ENCODE measurements at regions not wholly inside any gene's neighbourhood (a gene's known extent, or its start where the extent isn't known, plus 50 kb on each side); places are given as distances from the start of the nearest gene placed in this dataset.

DNA sequence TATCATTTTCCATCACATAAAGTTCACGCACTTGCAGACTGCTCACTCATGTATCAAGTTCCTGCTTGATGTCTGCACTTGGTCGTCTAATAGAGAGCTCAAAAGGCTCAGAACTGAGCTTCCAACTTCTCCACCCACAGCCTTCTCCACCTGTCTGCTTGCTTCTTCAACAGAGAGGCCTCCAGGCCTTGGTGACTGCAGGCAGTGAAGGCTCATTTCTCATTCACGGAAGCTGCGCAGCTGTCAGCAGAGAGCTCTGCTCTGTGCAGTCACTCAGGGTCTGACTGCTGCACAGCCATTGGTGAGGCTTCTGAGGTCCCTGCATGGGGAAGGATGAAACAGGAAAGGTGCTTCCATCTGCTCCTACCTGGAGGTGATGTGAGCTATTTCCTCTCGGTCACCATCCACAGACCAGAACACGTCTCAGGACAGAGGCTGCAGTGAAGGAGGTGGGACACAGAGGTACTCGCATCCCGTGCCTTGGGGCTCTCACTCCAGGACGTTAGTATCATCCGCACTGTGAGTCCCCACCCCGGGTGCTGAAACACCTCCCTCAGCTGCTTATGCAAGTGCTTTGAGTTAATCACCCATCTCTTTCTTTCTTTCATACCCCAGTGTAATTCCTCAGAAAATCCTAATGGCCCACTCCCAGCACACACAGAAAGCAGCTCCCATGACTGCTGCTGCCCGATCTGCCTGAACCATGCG is 126.2 kb downstream of the TMEM18 start:
- DNase-seq: no peak

- DNase-seq: peak in 1 of 3 experiments; percentile 12
Observed at GRCh38 chr2:545711-546650, 131.2 kb downstream of the TMEM18 start.

GRCh38 chr2:545228-545627 is 132.0 kb downstream of the TMEM18 start:
- DNase-seq: no peak

DNA sequence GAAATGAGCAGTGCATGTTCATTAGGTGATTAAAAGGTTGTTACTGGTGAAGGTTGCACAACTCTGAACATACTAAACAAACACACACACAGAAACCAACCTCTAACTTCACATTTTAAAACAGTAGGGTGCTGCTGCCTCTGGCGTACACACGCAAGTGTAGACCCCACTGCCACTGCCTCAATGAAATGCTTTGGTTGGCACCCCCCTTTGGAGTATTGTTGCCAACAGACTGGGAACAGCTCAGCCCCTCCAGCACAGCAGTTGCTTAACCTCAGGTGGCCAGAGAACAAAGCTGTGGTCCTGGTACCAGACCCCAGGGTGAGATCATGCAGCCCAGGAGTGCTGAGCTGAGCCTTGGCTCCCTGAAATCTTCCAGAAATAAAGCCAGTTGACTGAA is 138.6 kb downstream of the TMEM18 start:
- DNase-seq: no peak

DNA sequence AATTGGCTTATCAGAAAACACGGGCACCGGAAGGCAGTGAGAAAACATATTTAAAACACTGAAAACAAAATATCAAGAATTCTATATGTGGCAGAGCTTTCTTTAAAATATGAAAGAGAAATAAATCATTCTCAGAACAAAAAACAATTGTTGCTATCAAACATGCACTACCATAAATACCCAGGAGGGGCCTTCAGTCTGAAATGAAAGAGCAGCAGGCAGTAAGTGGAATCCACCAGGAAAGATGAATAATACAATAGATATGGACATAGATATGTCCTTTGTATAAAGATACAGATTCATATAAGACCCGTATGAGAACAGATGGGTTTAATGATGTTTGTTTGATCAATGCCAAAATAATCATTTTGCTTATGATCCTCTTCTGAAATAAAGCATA is 142.0 kb downstream of the TMEM18 start:
- peak in 1 of 3 experiments; percentile 8 for DNase-seq

- no peak for DNase-seq
Observed at GRCh38 chr2:529852-530251, 147.4 kb downstream of the TMEM18 start.

- DNase-seq: peak; percentile 19 to 79 (median 36)
Observed at GRCh38 chr2:529424-529823, 147.8 kb downstream of the TMEM18 start.

- DNase-seq: peak in 2 of 3 experiments; percentile 7 to 47
Observed at GRCh38 chr2:527581-527980, 149.6 kb downstream of the TMEM18 start.

GRCh38 chr2:526918-527317 is 150.3 kb downstream of the TMEM18 start:
- DNase-seq: no peak

DNA sequence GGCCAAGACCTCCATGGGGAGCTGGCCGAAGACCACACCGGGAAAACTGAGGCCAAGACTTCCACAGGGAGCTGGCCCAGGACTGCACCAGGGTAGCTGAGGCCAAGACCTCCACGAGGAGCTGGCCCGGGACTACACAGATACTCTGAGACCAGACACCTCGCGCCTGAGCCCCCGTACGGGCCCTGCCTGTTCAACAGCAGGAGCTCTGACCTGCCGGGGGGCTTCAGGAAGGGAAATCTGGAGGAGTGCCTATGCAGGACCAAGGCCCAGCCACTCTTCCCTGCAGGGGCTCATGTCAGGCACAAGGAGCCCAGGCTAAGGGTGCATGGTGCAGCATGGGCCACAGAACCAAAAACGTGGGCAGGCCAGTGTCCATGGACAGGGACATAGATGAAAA is 151.6 kb downstream of the TMEM18 start:
- DNase-seq: no peak

- no peak for DNase-seq
Observed at GRCh38 chr2:525021-525420, 152.2 kb downstream of the TMEM18 start.

DNA sequence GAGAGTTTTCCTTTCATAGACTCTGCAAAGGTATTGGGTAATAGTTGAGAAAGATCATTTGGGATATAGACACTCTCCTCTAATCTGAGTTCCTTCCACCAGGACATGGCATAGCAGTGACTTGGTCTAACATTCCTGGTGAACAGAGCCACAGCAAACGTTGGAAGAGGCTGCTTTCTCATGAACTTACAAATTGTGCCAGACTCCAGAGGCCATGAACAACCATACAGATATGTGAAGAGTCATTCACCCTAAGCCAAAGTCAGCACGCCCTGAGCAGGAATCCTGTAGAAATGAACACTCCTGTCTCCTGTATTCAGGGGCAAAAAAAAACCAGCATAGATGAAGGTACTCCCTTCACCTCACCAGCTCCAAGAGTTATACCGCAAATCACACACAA is 152.8 kb downstream of the TMEM18 start:
- no peak for DNase-seq

DNA sequence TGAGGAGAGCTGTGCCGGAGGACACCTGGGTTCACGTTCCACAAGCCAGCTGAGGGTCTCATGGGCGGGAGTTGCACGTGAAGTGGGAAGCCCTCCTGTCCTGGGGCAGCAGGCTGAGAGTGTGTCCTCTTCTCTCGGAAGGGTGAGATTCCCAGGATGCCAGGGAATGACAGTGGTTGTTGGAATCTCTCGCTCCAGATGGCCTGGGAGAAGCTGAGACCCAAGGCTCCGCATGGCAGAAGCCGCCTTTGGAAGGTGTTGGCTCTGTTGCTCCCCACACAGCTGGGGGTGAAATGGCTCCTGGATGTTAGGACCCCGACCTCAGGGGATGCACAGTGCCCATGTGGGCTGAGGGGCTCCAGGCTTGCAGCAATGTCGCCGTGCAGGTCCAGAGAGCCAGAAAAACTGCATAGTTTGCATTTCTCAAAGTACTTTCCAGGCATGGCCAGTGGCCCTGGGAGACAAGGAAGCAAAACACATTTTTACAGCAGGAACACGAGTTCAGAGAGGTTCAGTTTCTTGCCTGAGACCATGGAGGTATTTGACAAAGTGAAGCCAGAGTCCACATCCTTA is 153.4 kb downstream of the TMEM18 start:
- no peak for DNase-seq

GRCh38 chr2:522776-523175 is 154.4 kb downstream of the TMEM18 start:
- no peak for DNase-seq

DNA sequence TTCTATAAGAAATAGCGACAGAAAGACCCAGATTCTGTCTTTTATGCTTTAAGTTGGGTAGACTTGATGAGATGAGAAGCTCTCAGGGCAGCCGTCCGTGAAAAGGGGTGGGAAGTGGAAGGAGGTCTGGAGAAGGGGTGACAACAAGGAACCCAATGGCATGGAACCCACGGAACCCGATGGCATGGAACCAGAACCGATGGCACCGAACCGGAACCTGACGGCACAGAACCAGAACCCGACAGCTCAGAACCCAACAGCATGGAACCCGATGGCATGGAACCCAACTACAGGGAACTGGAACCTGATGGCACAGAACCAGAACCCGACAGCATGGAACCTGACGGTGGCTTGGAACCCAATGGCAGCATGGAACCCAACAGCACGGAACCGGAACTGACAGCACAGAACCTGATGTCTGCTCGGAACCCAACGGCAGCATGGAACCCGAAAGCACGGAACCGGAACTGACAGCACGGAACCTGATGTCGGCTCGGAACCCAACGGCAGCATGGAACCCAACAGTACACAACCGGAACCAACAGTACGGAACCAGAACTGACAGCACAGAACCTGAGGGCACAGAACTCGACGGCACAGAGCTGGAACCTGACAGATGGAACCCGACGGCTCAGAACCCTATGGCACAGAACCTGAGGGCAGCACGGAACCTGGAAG is 155.2 kb downstream of the TMEM18 start:
- DNase-seq: no peak

GRCh38 chr2:520663-521340 is 156.4 kb downstream of the TMEM18 start:
- DNase-seq: no peak

- DNase-seq: no peak
Observed at GRCh38 chr2:516944-517343, 160.3 kb downstream of the TMEM18 start.

- no peak for DNase-seq
Observed at GRCh38 chr2:516131-516530, 161.1 kb downstream of the TMEM18 start.

DNA sequence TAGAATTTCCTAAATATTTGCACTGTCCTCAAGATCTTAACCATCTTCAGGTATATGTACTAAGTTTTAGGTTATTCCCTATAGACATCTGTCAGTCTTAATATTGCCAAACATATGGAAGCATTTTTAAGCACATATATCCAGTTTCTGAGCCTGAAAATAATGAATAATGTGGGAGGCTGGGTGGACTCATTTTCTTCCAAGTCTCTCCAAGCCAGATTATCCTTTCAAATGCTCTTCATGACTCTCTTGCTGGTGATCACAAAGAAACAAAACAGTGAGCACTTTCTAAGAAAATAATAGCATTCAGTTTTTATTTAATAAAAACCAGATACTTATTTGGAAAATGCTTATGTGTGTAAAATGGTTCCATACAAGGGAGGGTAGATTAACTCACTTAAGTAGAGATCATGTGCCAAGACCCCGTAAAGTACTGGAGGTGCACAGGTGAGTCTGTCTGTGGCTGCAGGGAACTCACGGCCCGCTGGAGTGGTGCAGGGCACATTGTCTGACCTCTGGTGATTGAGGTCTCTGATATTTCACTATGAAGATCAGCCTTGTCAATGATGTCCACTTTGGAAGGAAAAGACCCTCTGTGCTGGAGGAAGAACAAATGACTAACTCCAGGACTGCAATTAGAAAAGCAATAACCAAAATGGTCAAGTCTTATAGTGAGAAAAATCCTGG is 161.6 kb downstream of the TMEM18 start:
- no peak for DNase-seq

DNA sequence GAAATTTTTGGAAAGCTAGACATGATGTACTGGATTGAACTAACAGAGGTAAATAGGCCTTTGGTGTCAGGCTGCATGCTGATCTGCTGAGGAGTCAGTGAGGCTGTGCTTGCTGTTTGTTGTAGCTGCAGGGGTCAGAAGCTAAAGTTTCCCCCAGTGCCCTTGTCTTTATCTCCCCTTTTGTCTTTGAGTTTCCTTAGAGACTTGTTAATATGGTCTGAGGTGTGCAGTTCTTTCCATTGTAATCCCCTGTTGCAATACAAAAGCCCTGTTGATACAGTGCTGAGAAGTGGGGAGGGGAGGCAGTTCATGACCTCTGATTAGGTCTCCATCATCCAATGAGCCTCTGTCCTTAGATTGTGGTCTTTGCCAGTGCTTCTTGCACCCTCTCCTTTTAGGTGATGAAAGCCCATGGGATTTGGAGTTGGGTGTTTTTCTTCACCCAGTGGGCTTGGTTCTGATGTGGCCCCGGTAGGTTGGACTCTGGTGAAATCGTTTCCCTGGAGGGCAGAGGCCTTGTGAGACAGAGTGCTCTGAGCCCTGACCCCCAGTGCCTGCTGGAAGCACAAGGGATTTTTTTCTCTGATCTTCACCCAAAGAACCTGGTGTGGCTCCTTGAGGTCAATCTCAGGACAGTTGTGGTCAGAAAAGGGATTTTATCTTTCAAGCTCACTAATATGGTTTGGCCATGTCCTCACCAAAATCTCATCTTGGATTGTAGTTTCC is 163.1 kb downstream of the TMEM18 start:
- DNase-seq: no peak

DNA sequence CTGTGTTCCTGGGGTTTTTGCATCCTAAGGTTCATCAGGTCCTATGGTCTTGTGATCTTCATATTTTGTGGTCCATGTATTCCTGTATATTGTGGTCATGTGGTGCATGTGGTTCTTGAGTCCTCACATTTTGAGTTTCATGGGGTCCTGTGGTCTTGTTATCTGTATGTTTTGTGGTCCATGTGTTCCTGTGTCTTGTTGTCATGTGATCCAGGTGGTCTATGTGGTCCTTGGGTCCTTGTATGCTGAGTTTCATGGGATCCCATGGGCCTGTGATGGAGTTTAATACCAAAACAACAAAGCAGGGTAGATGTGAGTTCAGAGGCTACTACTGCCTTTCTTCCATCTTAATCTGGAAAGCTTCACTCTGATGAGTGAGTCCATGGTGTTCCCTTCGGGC is 166.4 kb downstream of the TMEM18 start:
- no peak for DNase-seq
